T-cell (primary cell): ENCODE measurements at regions not wholly inside any gene's neighbourhood (a gene's known extent, or its start where the extent isn't known, plus 50 kb on each side); places are given as distances from the start of the nearest gene placed in this dataset.

Experiments
- ATAC-seq, 4 experiments: fragments of 200-7000 bp in 3 of 4; fragments of 150-1000 bp in 1 of 4; cut with Tn5 transposase; replicated peaks in 1 of 4; 1 replicate in 3 of 4; 2 replicates in 1 of 4; pipeline ENCODE4 v1.10.0; 2021; ENCODE audit warnings: moderate library complexity in 3 of 4, mild to moderate bottlenecking in 2 of 4, moderate number of reproducible peaks in 1 of 4
- CTCF ChIA-PET, 2 donors: fragments of 300-600 bp; sonication (Branson Sonifier 250); formaldehyde crosslinking; loops; one replicate each; lab custom pipeline; 2022; ENCODE audit warnings: antibody characterized with exemption in 2 of 2; lab: Charles Lee
- POLR2A ChIA-PET, 2 donors: fragments of 300-600 bp; sonication (Branson Sonifier 250); formaldehyde crosslinking; loops; one replicate each; lab custom pipeline; 2022; ENCODE audit warnings: antibody characterized with exemption in 2 of 2; lab: Charles Lee
- DNase-seq, 35 experiments: peaks; one replicate each; pipeline versions ENCODE4 v3.0.0 to v3.0.0-alpha.2; 2013 to 2023
- H3K27ac ChIP-seq: one replicate; pipeline ENCODE4 v1.5.1; 2013; ENCODE audit warnings: low read length
- H3K27me3 ChIP-seq, 2 experiments: replicated peaks in 1 of 2; 1 replicate in 1 of 2; 2 replicates in 1 of 2; pipeline versions ENCODE4 v1.6.1 to v1.7.0; 2013; ENCODE audit warnings: low read length in 1 of 2, mixed read lengths in 1 of 2; ENCODE audit not compliant: control insufficient read depth in 2 of 2, insufficient read depth in 2 of 2; ENCODE audit errors: extremely low read depth in 1 of 2
- H3K36me3 ChIP-seq, 2 donors: 1 replicate in 1 of 2; 2 replicates in 1 of 2; pipeline versions ENCODE4 v1.6.1 to v1.7.0; 2013; ENCODE audit warnings: low read length in 1 of 2; ENCODE audit not compliant: control insufficient read depth in 2 of 2, insufficient read depth in 1 of 2; ENCODE audit errors: extremely low read depth in 1 of 2
- H3K4me1 ChIP-seq, 2 experiments: 1 replicate in 1 of 2; 2 replicates in 1 of 2; pipeline versions ENCODE4 v1.6.1 to v1.7.0; 2013; ENCODE audit warnings: low read length in 2 of 2, mixed read lengths in 1 of 2; ENCODE audit not compliant: insufficient read depth in 2 of 2, control insufficient read depth in 1 of 2; ENCODE audit errors: extremely low read depth in 1 of 2
- H3K4me3 ChIP-seq, 2 donors: 1 replicate in 1 of 2; 2 replicates in 1 of 2; pipeline versions ENCODE4 v1.5.1 to v1.7.0; 2013; ENCODE audit warnings: mild to moderate bottlenecking in 2 of 2, low read length in 1 of 2, moderate library complexity in 1 of 2; ENCODE audit not compliant: control insufficient read depth in 1 of 2; ENCODE audit errors: extremely low read depth in 1 of 2
- H3K9me3 ChIP-seq: 2 replicates; pipeline ENCODE4 v1.7.0; 2013
- H3K27ac Mint-ChIP-seq, 2 donors: one replicate each; pipeline ENCODE4 v1.8.0; 2020 to 2021; ENCODE audit warnings: mild to moderate bottlenecking in 2 of 2, mixed read lengths in 2 of 2
- H3K27me3 Mint-ChIP-seq, 2 donors: one replicate each; pipeline ENCODE4 v1.8.0; 2021 to 2022; ENCODE audit warnings: mixed read lengths in 2 of 2
- H3K36me3 Mint-ChIP-seq: one replicate; pipeline ENCODE4 v1.8.0; 2021; ENCODE audit warnings: mixed read lengths
- H3K4me1 Mint-ChIP-seq, 3 donors: one replicate each; pipeline ENCODE4 v1.8.0; 2020 to 2022; ENCODE audit warnings: mixed read lengths in 3 of 3, mild to moderate bottlenecking in 1 of 3
- H3K4me3 Mint-ChIP-seq, 3 donors: one replicate each; pipeline ENCODE4 v1.8.0; 2020 to 2022; ENCODE audit warnings: mild to moderate bottlenecking in 3 of 3, mixed read lengths in 3 of 3, moderate library complexity in 3 of 3
- H3K9me3 Mint-ChIP-seq, 3 donors: one replicate each; pipeline ENCODE4 v1.8.0; 2020 to 2022; ENCODE audit warnings: mixed read lengths in 3 of 3
- WGBS: methylation state at CpG from one replicate; pipeline ENCODE4 v1.1.5; 2013; ENCODE audit warnings: missing lambda C conversion rate; ENCODE audit not compliant: insufficient coverage; 5-methylcytosine and 5-hydroxymethylcytosine counted together

GRCh38 chrX:134747006-134747405, 50.0 kb downstream of the PABIR2 start:
- Histone ChIP-seq H3K27ac (no peak overlapping the region), H3K9me3 (no peaks in the 10 kb centered on the region), H3K36me3 (no peaks in the 10 kb centered on the region), H3K27me3 (no peaks in the 10 kb centered on the region), H3K4me1 (no peaks in the 10 kb centered on the region), H3K4me3 (no peak overlapping the region)
- CTCF ChIA-PET: no interaction called here
- Mint-ChIP-seq H3K36me3 (no peaks in the 10 kb centered on the region), H3K4me3 (no peak overlapping the region), H3K9me3 (no peaks in the 10 kb centered on the region), H3K27me3 (peaks cover 0 to 26% of the 10 kb centered on the region in 2 donors), H3K4me1 (no peaks in the 10 kb centered on the region), H3K27ac (no peak overlapping the region)
- POLR2A ChIA-PET: no interaction called here
- no peak for DNase-seq
- ATAC-seq: no peak
- WGBS: no CpG with 5 or more reads among the region's 2 CpGs

GRCh38 chrX:134746410-134746785, 50.6 kb downstream of the PABIR2 start:
- H3K36me3 Mint-ChIP-seq: no peaks in the 10 kb centered on the region
- Histone ChIP-seq H3K27me3 (no peaks in the 10 kb centered on the region), H3K36me3 (no peaks in the 10 kb centered on the region), H3K9me3 (no peaks in the 10 kb centered on the region), H3K4me1 (no peaks in the 10 kb centered on the region), H3K27ac (no peak overlapping the region), H3K4me3 (no peak overlapping the region)
- H3K27me3 Mint-ChIP-seq: peaks cover 0 to 21% of the 10 kb centered on the region in 2 donors
- DNase-seq (no peak), ATAC-seq (no peak)
- no peak overlapping the region for H3K4me3 Mint-ChIP-seq
- POLR2A ChIA-PET: no interaction called here
- H3K4me1 Mint-ChIP-seq: no peaks in the 10 kb centered on the region
- no peaks in the 10 kb centered on the region for H3K9me3 Mint-ChIP-seq
- no peak overlapping the region for H3K27ac Mint-ChIP-seq
- WGBS: no CpG with 5 or more reads among the region's 3 CpGs
- CTCF ChIA-PET: no interaction called here

- CTCF ChIA-PET: no interaction called here
- Histone ChIP-seq H3K36me3 (no peaks in the 10 kb centered on the region), H3K9me3 (no peaks in the 10 kb centered on the region), H3K27me3 (no peaks in the 10 kb centered on the region), H3K4me3 (no peak overlapping the region), H3K27ac (no peak overlapping the region), H3K4me1 (no peaks in the 10 kb centered on the region)
- no CpG with 5 or more reads among the region's 3 CpGs for WGBS
- no peak overlapping the region for H3K27ac Mint-ChIP-seq
- DNase-seq (no peak), ATAC-seq (no peak)
- peaks cover 0 to 19% of the 10 kb centered on the region in 2 donors for H3K27me3 Mint-ChIP-seq
- no peaks in the 10 kb centered on the region for H3K9me3 Mint-ChIP-seq
- POLR2A ChIA-PET: no interaction called here
- H3K36me3 Mint-ChIP-seq: no peaks in the 10 kb centered on the region
- H3K4me1 Mint-ChIP-seq: no peaks in the 10 kb centered on the region
- H3K4me3 Mint-ChIP-seq: no peak overlapping the region
These were observed 51.2 kb downstream of the PABIR2 start for GRCh38 chrX:134745636-134746409.

- H3K4me3 ChIP-seq: no peak overlapping the region
- no CpG with 5 or more reads among the region's 1 CpG for WGBS
- no peaks in the 10 kb centered on the region for H3K9me3 ChIP-seq
- CTCF ChIA-PET: no interaction called here
- H3K27ac Mint-ChIP-seq: no peak overlapping the region
- no peaks in the 10 kb centered on the region for H3K4me1 ChIP-seq
- ATAC-seq: no peak
- H3K36me3 ChIP-seq: no peaks in the 10 kb centered on the region
- H3K4me3 Mint-ChIP-seq: no peak overlapping the region
- POLR2A ChIA-PET: no interaction called here
- peaks cover 0 to 14% of the 10 kb centered on the region in 2 donors for H3K27me3 Mint-ChIP-seq
- H3K36me3 Mint-ChIP-seq: no peaks in the 10 kb centered on the region
- no peak for DNase-seq
- no peaks in the 10 kb centered on the region for H3K4me1 Mint-ChIP-seq
- no peak overlapping the region for H3K27ac ChIP-seq
- no peaks in the 10 kb centered on the region for H3K27me3 ChIP-seq
- H3K9me3 Mint-ChIP-seq: no peaks in the 10 kb centered on the region
These were observed 53.9 kb downstream of the PABIR2 start for GRCh38 chrX:134743091-134743490.

- Histone ChIP-seq H3K9me3 (no peaks in the 10 kb centered on the region), H3K36me3 (no peaks in the 10 kb centered on the region), H3K27me3 (no peaks in the 10 kb centered on the region), H3K4me1 (no peaks in the 10 kb centered on the region), H3K4me3 (no peak overlapping the region), H3K27ac (no peak overlapping the region)
- Mint-ChIP-seq H3K4me1 (no peaks in the 10 kb centered on the region), H3K27ac (no peak overlapping the region), H3K27me3 (peaks cover 2 to 14% of the 10 kb centered on the region in 2 donors), H3K36me3 (no peaks in the 10 kb centered on the region), H3K9me3 (no peaks in the 10 kb centered on the region), H3K4me3 (no peak overlapping the region)
- no peak for ATAC-seq
- DNase-seq: no peak
- POLR2A ChIA-PET: no interaction called here
- WGBS: no CpG with 5 or more reads among the region's 2 CpGs
- CTCF ChIA-PET: no interaction called here
These were observed 54.4 kb downstream of the PABIR2 start for GRCh38 chrX:134742573-134742972.

GRCh38 chrX:134741746-134742145, 55.3 kb downstream of the PABIR2 start:
- WGBS: no CpG with 5 or more reads among the region's 2 CpGs
- Mint-ChIP-seq H3K27ac (no peak overlapping the region), H3K27me3 (peaks cover 2 to 8% of the 10 kb centered on the region in 2 donors), H3K4me3 (no peak overlapping the region), H3K4me1 (no peaks in the 10 kb centered on the region), H3K9me3 (no peaks in the 10 kb centered on the region), H3K36me3 (no peaks in the 10 kb centered on the region)
- Histone ChIP-seq H3K36me3 (no peaks in the 10 kb centered on the region), H3K27me3 (no peaks in the 10 kb centered on the region), H3K27ac (no peak overlapping the region), H3K4me1 (no peaks in the 10 kb centered on the region), H3K9me3 (no peaks in the 10 kb centered on the region), H3K4me3 (no peak overlapping the region)
- ATAC-seq (no peak), DNase-seq (no peak)
- CTCF ChIA-PET: no interaction called here
- POLR2A ChIA-PET: no interaction called here
